HG03196 (cell line): ENCODE measurements at regions not wholly inside any gene's neighbourhood (a gene's known extent, or its start where the extent isn't known, plus 50 kb on each side); places are given as distances from the start of the nearest gene placed in this dataset.

ENCODE experiments used
- ATAC-seq: cut with Tn5 transposase; IDR thresholded peaks from one replicate; pipeline ENCODE4 v1.9.1; 2021; ENCODE audit not compliant: unreplicated experiment

DNA sequence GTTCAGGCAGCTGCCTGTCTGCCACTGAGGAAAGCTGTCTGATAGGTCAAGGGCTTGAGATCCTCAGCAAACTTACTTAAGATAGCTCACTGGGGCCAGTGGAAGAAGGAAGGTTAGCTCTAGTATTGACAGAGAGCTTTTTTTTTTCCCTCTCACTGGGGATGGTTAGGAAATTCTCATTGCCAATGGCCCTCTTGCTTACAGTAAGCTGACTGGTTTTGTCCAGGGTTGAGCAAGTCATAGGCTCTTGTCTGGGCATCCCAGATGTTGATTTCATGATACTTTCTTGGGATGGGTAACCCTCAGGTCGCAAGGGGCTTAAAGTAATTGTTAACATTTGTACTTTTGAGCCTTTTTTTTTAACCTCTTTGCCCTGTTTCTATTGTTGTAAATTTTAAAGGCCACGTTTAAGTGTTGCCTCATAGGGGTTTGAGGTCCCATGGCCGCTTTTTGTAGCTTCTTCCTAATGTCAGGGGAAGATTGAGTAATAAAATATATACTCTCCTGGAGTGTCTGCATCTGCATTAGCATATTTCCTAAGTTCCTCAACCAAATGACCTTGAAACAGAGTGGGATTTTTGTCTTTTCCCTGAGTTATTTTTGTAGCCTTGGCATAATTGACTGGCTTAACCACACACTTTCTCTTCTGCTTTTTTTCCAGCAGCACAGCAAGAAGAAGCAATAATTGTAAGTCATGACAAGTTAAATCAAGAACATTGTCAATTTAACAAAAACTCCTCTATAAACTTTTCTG lies 716.0 kb downstream of the LRFN5 start:
- ATAC-seq, result no peak

DNA sequence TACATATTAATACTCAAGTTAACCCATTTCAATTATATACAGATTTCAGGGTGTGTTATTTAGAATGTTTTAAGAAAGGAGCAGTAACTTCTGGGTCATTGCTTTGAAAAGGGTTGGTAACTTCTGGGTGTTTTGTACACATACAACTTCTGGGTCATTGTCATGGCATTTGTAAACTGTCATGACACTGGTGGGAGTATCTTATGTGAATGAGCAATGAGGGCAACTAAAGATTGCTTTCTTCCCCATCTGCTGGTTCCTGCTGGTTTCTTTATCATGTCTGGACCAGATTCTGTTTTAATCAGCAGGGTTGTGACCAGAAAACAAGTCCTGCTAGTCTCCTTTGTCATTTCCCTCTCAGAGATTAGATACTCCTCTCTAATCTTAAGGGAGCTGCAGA lies 713.3 kb downstream of the LRFN5 start:
- no peak for ATAC-seq

DNA sequence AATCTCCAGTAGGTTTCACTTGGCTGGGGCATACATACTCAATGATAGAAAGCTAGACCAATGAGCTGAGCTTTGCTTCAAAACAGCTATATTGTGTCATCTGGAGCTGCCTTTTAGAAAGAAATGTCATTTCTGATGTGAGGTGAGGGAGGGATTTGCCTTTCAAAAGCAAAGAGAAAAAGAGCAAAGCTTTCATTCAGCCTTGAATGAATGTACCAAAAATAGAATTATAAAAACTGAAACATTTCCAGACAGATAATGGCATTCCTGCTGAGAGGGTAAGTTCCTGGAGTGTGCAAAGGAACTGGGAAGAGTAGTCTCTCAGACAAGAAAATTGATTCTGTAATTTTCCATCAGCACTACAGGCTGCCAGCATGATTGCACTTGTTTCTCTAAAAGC lies 710.0 kb downstream of the LRFN5 start:
- ATAC-seq, result no peak

DNA sequence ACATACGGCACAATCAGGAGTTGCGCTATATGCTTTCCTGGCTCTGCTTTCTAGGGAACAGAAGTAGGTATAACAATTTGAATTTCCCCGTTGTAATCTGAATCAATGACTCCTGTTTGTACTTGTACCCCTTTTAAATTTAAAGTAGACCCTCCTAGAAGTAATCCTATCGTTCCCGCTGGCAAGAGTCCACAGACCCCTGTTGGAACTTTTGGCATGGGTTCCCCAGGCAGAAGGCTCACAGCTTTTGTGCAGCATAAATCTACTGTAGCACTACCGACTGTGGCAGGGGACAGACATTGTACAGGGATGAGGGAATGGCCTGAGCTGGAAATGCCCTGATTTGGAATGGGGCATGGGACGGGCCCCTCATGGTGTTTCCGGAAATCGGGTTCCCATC lies 705.2 kb downstream of the LRFN5 start:
- no peak for ATAC-seq

DNA sequence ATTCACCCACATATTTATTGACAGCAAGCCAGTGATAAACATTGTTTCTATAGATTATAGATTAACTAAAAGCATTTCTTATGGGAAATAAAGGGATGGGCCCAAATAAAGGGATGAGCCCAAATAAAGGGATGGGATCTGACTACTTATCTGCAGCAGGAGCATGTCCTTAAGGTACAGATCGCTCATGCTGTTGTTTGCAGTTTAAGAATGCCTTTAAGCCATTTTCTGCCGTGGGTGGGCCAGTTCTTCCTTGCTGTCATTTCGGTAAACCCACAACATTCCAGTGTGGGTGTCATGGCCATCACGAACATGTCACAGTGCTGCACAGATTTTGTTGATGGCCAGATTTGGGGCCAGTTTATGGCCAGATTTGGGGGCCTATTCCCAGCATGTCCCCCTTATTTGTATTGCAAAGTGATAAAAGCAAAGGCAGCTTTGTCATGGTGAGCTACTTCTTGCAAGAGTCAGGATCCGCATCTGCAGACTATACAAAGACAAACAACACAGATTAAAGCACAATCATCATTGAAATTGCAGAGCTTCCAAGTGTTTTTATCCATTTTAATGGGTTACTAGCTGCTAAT lies 700.7 kb downstream of the LRFN5 start:
- no peak for ATAC-seq

DNA sequence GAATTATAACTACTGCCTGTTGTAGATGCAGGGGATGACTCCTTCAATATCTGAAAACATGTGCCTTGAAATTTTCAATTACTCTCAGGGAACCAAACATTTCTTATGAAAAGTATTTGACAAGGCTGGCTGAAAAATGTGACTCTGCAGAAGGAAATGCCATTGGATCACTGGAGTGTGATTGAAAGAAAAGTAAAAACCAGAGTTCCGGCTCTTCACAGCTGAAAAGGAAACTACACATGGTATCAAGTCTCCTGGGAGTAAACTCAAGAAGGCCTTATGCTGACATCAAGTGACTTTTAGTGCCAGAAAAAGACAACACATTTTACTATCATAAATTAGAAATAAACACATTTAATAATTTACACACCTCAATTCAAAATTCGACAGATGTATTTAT lies 693.0 kb downstream of the LRFN5 start:
- ATAC-seq, result peak; percentile 100

DNA sequence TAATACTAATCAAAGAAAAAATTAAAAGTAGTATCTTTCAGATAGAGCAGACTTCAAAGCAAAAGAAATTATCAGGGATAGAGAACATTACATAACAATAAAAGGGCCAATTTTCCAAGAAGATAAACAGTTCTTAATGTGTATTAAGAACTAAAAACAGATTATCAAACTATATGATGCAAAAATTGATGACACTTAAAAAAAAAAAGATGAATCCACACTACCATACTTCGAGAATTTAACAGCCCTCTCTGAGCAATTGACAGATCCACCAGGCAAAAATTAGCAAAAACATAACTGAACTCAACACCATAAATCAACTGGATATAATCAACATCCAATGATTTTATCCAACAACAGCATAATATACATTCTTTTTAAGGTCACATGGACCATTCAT lies 686.5 kb downstream of the LRFN5 start:
- ATAC-seq, result no peak

DNA sequence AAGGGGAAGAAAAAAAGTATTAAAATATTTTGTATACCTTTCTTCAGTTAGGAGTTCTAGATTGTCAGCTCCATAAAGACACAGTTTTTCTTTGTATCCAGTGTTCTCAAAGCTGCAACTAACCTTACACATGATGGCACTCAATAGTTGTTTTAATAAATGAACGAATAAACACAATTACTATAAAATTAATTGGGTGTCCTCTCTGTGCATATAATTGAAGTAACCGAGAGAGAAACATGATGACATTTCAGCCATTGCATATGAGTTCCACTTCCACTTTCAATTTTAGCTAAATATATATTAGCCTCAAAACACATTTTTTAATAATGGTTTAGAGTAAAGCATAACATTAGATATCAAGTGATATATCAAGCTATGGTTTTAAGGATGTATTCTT lies 671.2 kb downstream of the LRFN5 start:
- no peak for ATAC-seq

DNA sequence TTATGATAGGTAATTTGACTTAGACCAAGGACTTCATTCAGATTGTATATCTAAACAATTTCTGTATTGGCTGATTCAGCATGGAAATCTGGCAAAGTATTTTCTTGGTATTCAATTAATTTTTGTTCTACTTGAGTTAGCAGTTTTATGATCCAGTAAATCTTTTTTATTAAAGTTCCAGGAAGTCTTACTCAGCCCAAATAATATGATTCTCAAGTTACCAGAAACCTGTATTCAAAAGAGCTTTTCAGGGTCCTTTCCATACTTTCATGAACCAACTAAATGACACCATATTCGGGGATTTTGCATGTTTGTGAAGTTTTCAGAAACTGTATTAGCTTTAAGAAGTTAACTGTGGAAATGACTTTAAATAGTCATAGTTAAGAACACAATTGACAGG lies 662.6 kb downstream of the LRFN5 start:
- no peak for ATAC-seq

DNA sequence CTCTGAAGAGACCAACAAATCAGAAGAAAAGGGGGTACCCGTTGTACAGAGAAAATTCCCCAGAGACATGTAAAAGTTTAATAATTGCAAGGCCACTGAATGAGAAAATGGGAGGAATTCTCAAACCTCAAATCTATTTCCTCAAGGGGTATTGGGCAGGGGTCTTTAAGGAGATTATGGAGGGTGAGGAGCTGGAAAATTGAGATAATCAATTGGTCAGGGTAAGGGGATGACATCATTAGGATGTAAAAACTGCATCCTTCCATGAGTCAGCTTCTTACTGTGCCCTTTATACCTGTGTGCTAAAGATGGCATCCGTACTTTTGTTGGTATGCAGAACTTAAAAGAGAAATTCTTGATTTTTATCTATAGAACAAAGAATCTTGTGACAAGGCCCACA lies 641.5 kb downstream of the LRFN5 start:
- no peak for ATAC-seq

DNA sequence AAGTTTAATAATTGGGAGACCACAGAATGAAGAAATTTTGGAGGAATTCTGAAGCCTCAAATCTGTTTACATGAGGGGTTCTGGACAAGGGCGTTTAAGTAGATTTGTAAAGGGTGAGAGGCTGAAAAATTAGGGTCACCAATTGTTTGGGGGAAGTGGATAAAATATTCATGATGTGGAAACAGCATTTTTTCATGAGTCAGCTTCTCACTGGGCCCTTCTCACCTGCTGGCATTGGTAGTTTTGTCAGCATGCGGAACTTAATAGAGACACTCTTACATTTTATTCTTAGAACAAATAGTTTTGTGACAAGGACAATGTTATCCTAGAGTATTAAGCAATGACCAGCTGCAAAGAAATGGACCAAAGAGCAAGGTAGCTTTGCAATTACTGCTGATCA lies 634.4 kb downstream of the LRFN5 start:
- ATAC-seq, result no peak

DNA sequence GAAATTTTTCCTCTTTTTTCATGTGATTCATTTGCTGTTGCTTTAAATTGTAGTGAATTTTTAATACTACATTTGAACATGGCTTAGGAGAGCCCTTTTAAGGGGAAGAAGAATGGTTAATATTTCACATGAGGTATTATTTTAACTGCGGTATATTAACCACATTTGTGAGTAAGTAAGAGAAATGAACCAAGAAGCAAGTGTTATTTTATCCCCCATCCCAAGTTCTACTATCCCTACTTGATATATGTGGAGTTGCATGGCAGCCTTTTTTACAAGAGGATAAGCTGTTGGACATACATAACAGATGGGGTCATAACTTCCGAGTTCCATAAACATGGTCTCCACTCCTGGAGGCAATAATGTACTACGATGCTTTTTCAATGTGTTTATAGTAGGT lies 623.3 kb downstream of the LRFN5 start:
- ATAC-seq, result no peak

DNA sequence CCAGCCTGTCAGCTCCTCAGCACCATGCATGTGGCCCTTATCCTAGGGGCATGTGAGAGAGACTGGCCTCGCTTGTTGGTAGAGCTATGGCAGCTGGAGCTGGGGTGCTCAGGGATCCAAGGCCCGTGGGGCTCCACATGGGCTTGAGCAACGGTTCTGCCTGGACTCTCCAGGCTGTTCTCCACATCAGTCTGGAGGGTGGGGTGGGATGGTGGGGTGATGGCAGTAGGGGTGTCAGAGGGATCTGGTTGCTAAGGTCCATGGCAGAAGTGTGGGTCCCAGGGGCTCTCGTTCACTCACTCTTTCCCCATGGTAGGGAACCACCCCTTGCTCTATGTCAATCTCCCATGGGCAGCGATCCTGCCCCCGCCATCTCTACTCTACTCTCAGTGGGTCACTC lies 622.6 kb downstream of the LRFN5 start:
- no peak for ATAC-seq

DNA sequence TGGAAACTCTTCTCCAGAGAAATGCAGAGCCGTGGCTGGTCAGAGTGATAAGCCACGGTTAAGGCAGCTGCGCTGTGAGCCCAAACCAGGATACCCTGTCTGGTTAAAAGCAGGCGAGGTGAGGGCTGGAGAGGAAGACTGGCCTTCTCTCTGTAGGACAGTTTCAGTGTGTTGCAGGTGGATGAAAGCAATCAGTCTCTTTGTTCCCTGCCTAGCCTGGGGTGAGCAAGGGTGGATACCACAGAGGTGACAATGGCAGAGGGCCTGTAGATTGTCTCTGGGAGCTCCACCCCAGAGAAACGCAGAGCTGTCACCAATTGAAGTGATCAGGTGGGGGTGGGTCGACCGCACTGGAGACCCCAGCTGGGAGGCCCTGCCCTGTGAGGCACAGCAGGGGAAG lies 621.9 kb downstream of the LRFN5 start:
- no peak for ATAC-seq

DNA sequence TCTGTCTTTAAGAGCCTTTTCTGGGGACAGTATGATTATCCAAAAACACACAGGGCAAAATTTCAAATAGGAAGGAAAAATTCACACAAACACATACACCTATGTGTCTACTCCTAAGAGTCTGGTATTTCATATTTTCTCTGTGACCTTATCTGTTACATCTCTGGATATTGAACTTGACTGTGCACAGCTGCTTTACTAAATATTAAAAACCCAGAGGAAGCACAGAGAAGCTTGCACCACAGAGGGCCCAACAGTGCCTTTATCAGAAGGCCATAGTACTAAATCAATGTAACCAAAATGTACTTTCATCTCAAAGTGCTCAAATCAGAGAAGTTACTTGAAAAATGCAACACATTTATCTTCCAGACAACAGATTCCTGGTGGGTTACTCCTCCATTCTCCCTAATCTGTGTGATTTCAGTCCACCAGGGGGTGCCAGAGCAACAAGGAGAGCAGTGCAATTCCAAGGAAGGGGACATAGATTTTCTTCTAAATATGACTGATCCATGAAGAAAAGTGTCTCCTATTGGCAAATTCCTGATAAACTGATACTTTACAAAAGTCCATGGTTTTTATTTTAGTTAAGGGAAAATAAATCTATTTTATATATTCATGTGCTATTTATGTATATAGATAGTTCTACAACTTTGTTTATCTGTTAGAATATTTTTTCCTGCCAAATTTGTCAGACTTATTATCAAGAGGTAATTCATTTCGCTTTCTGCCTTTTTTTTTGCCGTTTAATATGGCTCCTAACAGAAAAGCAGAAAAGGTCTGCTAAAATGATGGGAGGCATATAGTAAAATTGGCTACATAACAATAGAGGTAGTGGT lies 617.6 kb downstream of the LRFN5 start:
- no peak for ATAC-seq

DNA sequence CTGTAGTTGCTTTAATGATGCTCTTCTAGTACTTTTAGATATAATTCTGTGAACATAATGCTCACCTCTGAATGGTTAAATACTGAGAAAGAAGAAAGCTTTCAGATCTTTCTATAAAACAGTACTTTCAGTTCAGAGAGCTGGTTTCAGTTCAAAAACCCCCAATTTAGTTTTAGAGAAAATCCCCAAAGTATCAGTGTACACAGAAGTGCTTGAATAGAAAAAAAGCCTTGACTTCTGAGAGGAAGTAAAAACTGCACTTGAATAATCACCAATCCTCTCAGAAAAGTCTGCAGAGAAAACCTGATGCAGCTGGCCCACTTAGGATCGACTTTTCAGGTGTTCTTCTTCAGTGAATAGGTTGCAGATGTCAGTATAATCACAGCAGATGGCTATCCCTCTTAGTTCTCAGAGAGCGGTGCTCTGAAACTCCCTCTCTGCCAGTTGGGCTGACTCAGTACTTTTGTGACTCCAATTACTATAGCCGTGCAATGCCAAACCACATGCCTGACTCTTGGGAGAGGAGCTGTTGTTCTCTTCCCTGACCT lies 616.3 kb downstream of the LRFN5 start:
- ATAC-seq, result peak; percentile 94

DNA sequence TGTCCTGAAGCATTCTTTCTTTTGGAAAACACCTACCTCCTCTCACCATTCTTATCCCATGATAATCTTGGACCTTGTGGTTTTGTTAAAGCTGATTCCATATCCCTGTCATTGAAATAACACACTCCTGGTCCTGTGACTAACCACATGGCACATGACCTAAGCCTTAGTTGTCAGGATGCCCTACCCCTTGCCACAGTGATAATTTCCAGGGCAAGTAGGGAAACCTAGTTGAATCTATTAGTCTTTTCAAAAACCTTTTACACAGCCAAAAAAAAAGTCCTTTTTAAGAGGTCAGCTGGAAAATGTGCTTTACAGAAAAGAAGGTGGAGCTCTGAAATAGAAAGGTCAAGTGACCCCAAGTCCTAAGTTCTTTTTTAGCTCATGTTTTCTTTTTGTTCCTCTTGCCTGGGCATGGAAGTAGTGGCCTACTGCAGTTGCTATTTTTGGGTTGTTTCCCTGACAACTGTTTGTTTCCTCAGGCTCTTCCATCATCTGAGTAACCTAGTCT lies 608.4 kb downstream of the LRFN5 start:
- ATAC-seq, result no peak

DNA sequence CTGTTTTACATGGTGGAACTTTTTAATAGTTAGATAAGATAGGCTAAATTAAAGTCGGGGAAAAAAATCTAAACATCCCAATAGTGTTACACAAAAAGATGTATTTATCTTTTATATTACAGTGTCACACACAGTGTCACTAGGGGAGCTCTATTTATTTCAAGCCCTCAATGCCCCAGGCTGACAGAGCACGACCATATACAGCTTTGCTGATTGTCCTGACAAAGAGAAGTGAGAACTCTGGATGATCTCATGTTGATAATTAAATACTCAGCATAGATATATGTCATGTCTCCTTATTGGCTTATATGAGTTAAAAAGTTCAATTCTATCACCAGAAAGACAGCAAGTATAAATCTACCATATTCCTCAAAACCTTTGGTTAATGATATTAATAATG lies 594.3 kb downstream of the LRFN5 start:
- ATAC-seq, result no peak

DNA sequence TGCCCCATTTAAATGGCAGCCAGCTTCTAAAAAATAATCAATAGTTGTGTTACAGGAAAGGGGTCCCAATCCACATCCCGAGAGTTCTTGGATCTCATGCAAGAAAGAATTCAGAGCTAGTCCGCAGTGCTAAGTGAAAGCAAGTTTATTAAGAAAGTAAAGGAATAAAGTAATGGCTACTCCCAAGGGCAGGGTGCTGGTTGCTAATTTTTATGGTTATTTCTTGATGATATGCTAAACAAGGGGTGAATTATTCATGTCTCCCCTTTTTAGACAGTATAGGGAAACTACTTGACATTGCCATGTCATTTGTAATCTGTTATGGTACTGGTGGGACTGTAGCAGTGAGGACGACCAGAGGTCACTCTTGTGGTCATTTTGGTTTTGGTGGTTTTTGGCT lies 591.3 kb downstream of the LRFN5 start:
- no peak for ATAC-seq

DNA sequence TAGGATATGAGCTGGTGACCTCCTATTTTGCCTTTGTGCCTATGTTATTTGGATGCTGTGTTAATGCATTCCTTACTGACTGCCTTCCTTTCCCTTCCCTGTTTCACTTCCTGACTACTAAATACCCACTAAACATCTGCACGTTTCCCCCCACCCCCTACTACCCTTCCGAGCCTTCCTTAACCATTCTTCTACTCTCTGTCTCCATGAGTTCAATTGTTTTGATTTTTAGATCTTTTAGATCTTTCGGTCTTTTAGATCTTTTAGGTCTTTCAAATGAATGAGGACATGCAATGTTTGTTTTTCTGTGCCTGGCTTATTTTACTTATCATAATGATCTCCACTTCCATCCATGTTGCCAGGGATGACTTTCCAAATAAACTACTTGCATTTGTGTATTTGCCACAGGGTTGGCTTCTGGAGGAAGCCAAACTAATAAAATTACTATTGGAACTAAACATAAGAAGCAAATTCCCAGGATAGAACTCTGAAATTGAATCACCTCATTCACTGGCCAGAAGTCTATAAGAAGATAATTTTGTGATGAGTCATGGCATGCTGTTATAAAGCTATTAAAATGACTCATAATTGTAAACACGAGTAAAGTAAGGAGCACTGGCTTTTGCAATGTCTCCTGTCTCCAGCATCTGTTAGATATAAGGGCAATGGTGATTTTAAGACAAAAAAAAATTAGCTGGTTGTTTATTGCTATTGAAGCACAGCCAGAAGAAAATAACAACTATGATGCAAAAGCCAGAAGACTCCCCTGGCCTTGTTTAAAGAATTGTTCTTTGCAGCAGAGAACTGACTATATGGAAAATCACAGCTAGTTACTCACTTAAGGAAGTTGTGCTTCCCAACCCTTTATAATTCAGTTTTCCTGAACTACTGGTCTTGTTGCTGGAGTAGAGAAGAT lies 586.3 kb downstream of the LRFN5 start:
- ATAC-seq, result no peak

DNA sequence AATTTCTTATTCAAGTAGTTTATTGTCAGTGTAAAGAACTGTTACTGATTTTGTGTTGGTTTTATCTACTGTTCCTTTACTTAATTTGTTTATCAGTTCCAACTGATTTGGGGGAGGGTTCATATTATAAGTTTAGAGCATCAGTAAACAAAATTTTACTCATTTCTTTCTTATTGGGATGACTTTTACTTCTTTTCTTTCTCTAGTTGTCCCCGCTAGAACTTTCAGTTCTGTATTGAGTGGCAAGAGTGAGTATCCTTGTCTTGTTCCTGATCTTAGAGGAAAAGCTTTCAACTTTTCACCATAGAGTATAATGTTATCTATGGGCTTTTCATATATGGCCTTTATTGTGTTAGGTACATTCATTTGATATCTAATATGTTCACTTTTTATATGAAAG lies 584.1 kb downstream of the LRFN5 start:
- ATAC-seq, result no peak
